CD4-positive, alpha-beta T cell treated with Interleukin-15 for 4 hours (primary cell): ENCODE measurements at regions not wholly inside any gene's neighbourhood (a gene's known extent, or its start where the extent isn't known, plus 50 kb on each side); places are given as distances from the start of the nearest gene placed in this dataset.
"Not testable (repeated sequence)": the region's sequence is repeated elsewhere in the genome, so short reads cannot be mapped to it uniquely, and the experiment has no call there.

Experiments
- DNase-seq: peaks from one replicate; pipeline ENCODE4 v3.0.0-alpha.2; 2020; ENCODE audit warnings: low spot score

DNA sequence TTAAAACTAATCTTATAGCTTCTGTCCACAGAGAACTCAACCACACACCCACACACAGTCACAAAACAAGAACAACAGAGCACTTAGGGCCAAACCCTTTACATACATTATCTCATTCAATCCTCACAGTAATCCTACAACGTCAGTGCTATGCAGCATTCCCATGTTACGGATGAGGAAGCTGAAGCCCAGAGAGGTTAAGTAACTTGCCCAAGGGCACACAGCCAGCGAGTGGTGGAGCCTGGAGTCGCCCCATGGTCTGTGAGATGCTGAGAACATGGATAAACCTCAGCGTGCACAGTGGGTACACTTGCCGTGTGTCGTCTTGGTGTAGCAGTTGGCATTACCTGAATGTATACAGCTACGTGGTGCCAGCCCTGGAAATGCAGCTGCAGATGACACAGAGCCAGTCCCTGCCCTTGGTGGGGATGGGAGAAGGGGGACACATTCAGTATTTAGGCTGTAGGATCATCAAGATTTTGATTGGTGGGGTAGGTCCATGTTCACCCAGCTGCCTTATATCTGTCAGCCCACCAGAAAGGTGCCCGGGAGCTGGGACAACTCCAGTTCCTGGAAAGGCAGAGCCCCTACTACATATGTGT is 177.0 kb downstream of the IRF8 start:
- DNase-seq, result no peak

DNA sequence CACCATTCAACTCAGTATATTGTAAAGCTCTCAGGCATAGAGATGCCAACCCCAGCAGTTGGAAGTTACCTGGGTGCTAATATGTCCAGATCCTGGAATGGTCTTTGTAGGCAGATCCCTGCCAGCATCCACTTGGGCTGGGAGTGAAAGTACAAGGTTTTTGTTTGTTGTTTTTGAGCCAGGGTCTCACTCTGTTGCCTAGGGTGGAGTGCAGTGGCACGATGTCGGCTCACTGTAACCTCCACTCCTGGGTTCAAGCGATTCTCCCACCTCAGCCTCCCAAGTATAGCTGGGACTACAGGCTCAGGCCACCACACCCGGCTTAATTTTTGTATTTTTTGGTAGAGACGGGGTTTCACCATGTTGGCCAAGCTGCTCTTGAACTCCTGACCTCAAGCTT is 177.6 kb downstream of the IRF8 start:
- no peak for DNase-seq

- DNase-seq, result no peak
These were observed 178.4 kb downstream of the IRF8 start for GRCh38 chr16:86077243-86077940.

DNA sequence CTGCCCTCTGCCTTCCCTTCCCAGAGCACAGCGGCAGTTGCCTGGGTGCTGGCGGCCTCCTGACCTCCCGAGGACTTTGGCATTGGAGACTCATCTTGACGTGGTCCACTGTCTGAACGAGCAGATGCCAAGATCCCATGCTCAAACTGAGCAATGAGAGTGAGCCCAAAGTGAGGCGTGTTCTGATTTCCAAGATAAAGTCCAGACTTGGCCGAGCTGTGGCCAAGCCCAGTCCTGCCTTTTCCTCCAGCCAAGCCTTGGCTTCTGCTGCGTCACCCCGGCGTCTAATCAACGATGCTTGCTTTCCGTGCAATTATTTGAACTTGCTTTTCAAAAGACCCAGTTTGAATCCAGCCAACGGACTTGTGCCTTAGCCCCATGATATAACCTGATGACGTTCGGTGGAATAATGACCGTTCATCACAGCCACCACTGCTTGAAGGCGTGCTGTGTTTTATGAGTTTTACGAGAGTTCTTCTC is 179.2 kb downstream of the IRF8 start:
- DNase-seq, result no peak

GRCh38 chr16:86078711-86079110 is 179.7 kb downstream of the IRF8 start:
- not testable (repeated sequence) for DNase-seq

DNA sequence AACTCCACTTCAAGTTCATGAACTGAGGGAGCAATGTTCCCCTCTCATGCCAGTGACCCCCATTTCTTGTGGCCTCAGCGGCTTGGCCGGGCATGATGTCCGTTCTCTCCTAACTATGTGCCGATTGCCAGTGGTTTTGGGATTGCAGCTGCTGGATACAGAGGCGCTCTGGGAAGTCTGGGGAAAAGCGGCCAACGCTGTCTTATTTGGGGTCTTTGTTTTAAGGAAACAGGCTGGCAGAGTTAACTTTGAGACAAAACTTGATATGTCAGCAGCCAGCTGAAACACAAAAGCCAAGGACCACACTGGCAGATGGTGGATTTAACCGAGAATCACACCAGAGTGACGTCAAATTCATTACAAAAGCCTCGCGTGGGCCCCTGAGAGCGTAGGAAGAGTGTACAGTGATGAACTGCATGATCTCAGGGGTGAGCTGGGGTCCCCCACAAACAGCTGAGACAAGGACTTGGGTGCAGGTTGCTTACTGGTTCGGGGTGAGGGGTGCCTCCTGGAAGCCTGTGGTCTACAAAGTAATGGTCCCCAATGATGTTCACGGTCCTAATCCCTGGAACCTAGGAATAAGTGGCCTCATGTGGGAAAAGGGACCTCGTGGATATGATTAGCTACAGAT is 180.4 kb downstream of the IRF8 start:
- no peak for DNase-seq

GRCh38 chr16:86080131-86080875 is 181.3 kb downstream of the IRF8 start:
- no peak for DNase-seq

GRCh38 chr16:86080982-86081381 is 182.0 kb downstream of the IRF8 start:
- no peak for DNase-seq

DNA sequence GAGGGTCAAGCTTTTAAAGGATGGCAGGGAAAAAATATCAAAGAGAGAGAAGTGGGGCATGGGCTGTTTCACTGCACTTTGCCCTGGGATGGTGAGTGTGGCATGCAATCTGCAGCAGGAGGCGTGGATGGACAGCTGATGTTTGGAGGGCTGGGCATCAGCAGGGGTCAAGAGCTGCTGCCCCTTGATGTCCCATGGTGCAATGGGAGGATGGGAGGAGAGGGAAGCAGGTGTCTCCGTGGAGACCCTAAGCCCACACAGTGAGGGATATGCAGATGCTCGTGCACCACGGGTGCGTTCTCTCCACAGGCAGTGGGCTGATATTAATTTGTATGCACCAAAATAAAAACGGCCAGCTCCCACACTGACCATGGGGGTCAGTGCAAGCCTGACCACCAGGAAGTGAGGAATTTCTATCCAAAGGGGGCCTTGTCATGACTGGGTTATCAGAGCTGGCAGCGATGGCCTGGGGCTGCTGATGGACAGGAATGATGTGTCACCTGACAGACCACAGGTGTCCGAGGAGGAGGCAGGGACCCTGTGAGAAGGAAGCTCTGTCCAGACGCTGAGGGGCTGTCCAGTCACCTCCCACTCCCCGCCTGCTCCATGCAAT is 183.6 kb downstream of the IRF8 start:
- DNase-seq, result no peak

DNA sequence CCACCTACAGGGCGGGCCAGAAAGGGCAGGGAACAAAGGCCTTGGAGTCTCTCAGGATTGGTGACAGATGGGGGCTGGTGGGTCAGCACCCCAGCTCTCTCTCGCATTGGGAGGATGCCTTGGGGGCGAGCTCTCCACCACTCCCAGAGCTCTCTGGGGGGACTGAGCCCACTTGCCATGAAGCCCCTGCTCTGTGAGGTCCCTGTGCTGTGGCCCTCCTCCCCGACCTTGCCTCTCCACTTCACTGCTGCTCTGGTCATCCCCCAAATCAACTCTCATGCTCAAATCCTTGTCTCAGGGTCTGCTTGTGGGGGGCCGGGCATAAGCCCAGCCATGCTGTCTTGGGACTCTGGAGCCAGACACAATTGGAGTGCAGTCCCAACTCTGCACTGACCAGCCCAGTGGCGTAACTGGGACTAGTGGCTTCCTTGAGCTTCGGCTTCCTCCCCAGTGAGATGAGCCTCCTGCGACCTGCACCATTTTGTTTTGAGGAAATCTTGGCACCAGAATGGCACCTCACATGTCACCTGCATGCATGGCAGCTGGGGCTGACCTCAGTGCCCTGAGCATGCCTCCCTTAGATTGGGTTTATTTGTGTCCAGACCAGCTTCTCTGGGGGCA is 184.5 kb downstream of the IRF8 start:
- DNase-seq, result no peak

DNA sequence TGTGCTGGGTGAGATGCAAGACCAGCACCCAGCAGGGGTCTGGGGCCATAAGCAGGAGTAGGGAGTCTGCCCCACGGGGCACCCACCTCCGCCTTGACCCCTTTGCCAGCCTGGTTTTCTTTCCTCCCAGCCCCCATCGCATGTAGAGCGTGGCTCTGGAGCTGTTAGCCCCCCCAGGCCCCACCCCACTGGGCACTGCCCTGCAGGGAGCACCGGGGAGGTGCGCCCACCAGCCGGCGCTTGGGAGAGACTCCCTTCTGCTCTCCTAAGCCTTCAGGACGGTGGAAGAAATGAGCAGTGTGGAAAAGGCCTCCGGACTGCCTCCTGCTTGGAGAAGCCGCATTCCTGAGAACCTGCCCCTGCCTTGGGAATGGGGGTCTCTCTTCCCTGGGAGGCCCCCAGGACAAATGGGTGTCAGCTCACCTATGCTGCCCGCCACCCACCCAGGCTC is 186.2 kb downstream of the IRF8 start:
- DNase-seq, result no peak

DNA sequence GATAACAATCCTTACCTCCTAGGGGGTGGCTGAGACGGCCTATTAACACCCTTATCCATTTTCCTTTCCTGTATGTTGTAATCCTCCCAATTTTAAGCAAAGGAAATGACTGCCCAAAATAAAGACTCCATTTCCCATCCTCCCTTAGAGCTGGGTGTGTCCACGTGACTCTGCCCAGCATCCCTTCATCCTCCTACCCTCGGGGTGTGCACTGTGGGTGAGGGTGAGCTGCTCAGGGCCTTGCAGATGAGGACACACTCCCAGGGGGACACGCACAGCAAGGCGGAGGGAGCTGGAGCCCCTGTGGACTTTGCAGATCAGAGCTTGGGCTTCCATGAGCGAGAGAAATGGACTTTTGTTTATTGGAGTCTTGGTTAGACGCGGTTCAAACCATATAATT is 186.8 kb downstream of the IRF8 start:
- no peak for DNase-seq

- DNase-seq, result no peak
These were observed 187.5 kb downstream of the IRF8 start for GRCh38 chr16:86086471-86086870.

GRCh38 chr16:86087011-86087895 is 188.3 kb downstream of the IRF8 start:
- no peak for DNase-seq

GRCh38 chr16:86087896-86088230 is 188.9 kb downstream of the IRF8 start:
- DNase-seq, result no peak

- no peak for DNase-seq
These were observed 189.3 kb downstream of the IRF8 start for GRCh38 chr16:86088287-86088686.

DNA sequence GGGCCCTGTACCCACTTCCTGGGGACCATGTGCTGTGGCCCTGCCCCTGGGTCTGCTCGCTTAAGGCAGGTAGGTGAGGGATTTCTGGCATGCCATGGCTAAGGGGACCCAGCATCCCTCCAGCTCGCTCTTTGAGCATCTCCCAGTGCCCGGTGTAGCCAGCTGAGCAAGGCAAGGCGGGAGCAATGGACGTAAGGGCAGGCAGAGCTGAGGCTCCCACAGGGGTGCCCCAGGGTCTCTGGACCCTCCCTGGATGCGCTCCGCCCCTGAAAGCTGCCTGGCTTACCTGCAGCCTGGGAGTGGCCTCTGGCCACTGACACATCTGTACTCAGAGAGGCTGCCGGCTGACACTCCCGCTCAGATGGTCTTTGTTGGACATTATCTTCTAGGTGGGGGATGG is 189.9 kb downstream of the IRF8 start:
- no peak for DNase-seq

GRCh38 chr16:86089334-86089900 is 190.5 kb downstream of the IRF8 start:
- DNase-seq, result no peak

DNA sequence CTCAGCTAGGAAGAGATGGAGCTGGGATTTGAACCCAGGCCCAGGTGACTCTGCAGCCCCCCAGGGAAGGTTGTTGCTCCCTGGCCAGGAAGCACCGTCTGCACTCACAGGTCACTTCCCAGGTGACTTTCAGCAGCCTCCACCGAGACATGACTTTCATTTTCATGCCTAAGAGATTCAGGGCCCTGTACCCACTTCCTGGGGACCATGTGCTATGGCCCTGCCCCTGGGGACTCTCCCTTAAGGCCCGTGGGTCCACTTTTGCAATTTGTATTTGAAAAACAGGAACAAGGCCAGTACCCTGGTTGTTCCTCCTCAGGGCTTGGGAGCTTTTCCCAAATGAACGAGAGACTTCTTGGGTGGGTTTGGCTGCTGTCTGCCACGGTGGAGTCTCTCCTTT is 191.0 kb downstream of the IRF8 start:
- no peak for DNase-seq

GRCh38 chr16:86090461-86091170 is 191.7 kb downstream of the IRF8 start:
- no peak for DNase-seq
